HL-60 (cell line): ENCODE measurements at regions not wholly inside any gene's neighbourhood (a gene's known extent, or its start where the extent isn't known, plus 50 kb on each side); places are given as distances from the start of the nearest gene placed in this dataset.

ENCODE experiments used
- DNase-seq, 2 experiments: peaks; one replicate each; pipeline ENCODE4 v3.0.0-alpha.2; 2010 to 2020; ENCODE audit warnings: low read depth in 1 of 2, low spot score in 1 of 2
- H3K27ac ChIP-seq: fragments of 250-450 bp; sonication (Bioruptor Pico); replicated peaks from 2 replicates; pipeline ENCODE4 v1.5.1; 2020; ENCODE audit warnings: mild to moderate bottlenecking, moderate library complexity
- H3K27me3 ChIP-seq: fragments of 250-450 bp; sonication (Bioruptor Pico); 2 replicates; pipeline ENCODE4 v1.5.1; 2021; ENCODE audit warnings: mild to moderate bottlenecking, moderate library complexity; ENCODE audit not compliant: insufficient read depth, poor library complexity, severe bottlenecking
- H3K4me3 ChIP-seq: replicated peaks from 2 replicates; pipeline ENCODE4 v1.5.1; 2011; ENCODE audit warnings: mild to moderate bottlenecking, control low read depth, low read length; ENCODE audit not compliant: insufficient read depth
- GABPA ChIP-seq: IDR thresholded peaks from 2 replicates; pipeline ENCODE4 v1.6.1; 2012; ENCODE audit warnings: low read depth
- POLR2AphosphoS5 ChIP-seq: IDR thresholded peaks from 2 replicates; pipeline ENCODE4 v1.6.1; 2012; ENCODE audit warnings: low read depth
- SPI1 ChIP-seq: IDR thresholded peaks from 2 replicates; pipeline ENCODE4 v1.6.1; 2012; ENCODE audit warnings: low read depth, mild to moderate bottlenecking, borderline replicate concordance
- TF ChIP-seq, protein P1 (sequence below): IDR thresholded peaks from one replicate; pipeline ENCODE4 v1.5.1; 2011; ENCODE audit warnings: low read length, control low read depth, inconsistent platforms; ENCODE audit not compliant: insufficient read depth
- TF ChIP-seq, protein P2 (sequence below): IDR thresholded peaks from 2 replicates; pipeline ENCODE4 v1.6.1; 2012; ENCODE audit warnings: low read depth; ENCODE audit not compliant: insufficient replicate concordance

DNA sequence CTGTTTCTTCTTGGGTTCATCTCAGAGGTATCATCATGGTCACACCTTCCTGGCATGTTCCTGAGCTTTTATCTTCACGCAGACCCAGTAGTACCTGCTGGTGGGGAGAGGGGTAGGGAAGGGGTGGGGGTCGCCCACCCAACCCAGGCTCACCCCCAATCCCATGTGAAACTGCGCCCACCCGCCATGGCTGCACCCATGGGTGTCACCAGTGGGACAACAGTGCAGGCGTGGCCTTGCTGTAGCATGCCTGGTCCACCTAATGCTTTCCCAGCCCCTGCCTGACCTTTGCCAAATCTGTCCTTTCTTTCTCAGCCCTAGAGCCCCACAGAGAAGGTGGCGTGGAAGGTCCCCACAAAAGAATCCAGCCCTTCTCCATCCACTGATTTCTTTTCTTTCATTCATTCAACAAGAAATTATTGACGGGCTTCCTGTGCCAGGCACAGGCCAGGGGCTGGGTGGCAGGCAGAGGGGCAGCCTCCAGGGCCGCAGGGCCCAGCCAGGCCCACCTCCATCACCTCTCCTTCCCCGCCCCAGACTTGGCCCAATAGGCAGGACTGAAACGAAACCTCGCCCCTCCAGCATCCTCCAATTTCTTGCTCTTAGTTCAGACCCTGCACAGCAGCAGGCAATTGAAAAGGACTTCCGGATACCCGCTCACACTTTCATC, 79.1 kb upstream of the TNRC6C start:
- TF ChIP-seq, protein P1, sequence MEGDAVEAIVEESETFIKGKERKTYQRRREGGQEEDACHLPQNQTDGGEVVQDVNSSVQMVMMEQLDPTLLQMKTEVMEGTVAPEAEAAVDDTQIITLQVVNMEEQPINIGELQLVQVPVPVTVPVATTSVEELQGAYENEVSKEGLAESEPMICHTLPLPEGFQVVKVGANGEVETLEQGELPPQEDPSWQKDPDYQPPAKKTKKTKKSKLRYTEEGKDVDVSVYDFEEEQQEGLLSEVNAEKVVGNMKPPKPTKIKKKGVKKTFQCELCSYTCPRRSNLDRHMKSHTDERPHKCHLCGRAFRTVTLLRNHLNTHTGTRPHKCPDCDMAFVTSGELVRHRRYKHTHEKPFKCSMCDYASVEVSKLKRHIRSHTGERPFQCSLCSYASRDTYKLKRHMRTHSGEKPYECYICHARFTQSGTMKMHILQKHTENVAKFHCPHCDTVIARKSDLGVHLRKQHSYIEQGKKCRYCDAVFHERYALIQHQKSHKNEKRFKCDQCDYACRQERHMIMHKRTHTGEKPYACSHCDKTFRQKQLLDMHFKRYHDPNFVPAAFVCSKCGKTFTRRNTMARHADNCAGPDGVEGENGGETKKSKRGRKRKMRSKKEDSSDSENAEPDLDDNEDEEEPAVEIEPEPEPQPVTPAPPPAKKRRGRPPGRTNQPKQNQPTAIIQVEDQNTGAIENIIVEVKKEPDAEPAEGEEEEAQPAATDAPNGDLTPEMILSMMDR = no peak
- TF ChIP-seq POLR2AphosphoS5 (no peak), SPI1 (no peak), GABPA (no peak)
- TF ChIP-seq, protein P2, sequence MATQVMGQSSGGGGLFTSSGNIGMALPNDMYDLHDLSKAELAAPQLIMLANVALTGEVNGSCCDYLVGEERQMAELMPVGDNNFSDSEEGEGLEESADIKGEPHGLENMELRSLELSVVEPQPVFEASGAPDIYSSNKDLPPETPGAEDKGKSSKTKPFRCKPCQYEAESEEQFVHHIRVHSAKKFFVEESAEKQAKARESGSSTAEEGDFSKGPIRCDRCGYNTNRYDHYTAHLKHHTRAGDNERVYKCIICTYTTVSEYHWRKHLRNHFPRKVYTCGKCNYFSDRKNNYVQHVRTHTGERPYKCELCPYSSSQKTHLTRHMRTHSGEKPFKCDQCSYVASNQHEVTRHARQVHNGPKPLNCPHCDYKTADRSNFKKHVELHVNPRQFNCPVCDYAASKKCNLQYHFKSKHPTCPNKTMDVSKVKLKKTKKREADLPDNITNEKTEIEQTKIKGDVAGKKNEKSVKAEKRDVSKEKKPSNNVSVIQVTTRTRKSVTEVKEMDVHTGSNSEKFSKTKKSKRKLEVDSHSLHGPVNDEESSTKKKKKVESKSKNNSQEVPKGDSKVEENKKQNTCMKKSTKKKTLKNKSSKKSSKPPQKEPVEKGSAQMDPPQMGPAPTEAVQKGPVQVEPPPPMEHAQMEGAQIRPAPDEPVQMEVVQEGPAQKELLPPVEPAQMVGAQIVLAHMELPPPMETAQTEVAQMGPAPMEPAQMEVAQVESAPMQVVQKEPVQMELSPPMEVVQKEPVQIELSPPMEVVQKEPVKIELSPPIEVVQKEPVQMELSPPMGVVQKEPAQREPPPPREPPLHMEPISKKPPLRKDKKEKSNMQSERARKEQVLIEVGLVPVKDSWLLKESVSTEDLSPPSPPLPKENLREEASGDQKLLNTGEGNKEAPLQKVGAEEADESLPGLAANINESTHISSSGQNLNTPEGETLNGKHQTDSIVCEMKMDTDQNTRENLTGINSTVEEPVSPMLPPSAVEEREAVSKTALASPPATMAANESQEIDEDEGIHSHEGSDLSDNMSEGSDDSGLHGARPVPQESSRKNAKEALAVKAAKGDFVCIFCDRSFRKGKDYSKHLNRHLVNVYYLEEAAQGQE = no peak
- Histone ChIP-seq H3K4me3 (no peak overlapping the region), H3K27me3 (no peaks in the 10 kb centered on the region), H3K27ac (no peak overlapping the region)
- no peak for DNase-seq

DNA sequence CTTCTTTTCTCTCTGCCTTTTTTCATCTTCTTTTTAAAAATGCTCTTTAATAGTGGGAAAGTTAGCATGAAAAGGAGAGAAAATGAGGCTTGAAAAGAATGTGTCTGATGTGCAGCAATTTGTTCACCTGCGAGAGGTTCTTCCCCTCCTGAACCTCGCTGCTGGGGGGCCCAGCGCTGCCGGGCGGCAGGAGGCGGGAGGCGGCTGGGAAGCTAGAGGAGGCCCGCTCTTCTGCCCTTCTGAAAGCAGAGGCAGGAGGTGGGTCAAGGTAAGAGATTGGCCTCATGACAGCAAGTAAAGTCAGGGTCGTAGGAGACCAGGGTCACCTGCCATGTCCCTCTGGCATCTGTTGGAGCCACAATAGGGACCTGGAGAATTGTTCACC, 78.6 kb upstream of the TNRC6C start:
- TF ChIP-seq POLR2AphosphoS5 (no peak), SPI1 (no peak), GABPA (no peak)
- TF ChIP-seq, protein P1 = no peak
- TF ChIP-seq, protein P2 = no peak
- Histone ChIP-seq H3K4me3 (no peak overlapping the region), H3K27ac (no peak overlapping the region), H3K27me3 (no peaks in the 10 kb centered on the region)
- DNase-seq = no peak

DNA sequence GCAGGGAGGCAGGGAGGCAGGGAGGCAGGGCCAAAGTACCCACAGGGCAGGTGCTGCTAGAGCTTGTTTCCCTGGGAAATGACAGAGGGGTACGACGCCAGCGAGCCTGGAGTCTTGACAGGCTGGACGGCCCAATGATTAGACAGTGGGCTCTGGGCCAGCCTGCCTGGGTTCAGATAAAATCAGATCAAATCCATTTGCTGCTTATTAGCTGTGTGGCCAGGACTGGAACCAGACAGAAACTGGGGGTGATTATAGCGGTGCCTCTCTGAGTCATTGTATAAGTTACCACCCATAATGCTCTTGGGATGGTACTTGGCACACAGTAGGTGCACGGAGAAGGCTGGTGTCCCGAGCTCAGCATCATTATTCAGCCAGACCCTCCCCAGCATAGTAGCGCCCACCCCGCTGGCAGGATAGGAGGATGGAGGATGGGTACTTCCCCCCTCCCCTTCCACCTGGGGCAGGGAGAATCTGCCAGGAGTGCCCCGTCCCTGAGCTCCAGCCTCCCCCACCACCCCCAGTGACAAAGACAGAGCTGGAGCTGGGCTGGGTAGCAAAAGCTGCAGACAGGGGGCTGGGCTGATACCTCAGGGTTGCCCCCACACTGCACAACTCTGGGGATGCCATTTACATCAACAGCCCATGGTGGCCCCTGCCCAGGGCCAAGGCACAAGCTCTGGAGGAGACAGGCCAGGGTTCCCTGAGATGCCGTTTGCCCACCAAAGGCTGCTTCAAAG, 77.6 kb upstream of the TNRC6C start:
- no peak for DNase-seq
- TF ChIP-seq SPI1 = no peak
- no peak for TF ChIP-seq GABPA
- TF ChIP-seq, protein P1 = no peak
- TF ChIP-seq, protein P2 = no peak
- TF ChIP-seq POLR2AphosphoS5 = no peak
- H3K4me3 ChIP-seq = no peak overlapping the region
- H3K27me3 ChIP-seq = no peaks in the 10 kb centered on the region
- peak overlapping the region; percentile 35; the same call in 1 of the 2 replicates for H3K27ac ChIP-seq
